ENCODE measurements at regions not wholly inside any gene's neighbourhood (a gene's known extent, or its start where the extent isn't known, plus 50 kb on each side); places are given as distances from the start of the nearest gene placed in this dataset.
"Not testable (repeated sequence)": the region's sequence is repeated elsewhere in the genome, so short reads cannot be mapped to it uniquely, and the experiment has no call there.

DNA sequence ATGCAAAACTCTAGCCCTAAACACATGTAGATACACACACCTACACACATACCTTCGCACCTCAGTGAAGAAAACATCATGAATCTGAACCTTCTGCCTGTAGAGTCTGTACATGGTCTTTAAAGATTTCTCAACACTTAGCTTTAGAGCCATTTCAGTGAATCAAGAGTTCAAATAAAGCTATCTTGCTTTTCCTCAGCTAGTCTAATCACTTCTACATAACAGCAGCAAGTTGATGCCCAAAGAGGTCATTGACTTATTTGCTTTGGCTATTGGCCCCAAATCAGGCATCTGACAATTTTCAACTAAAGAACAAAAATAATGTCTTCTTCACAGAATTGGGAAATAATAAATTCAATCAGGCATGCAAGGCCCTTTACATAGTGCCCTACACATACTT is 127.9 kb upstream of the SGCD start:
- no peaks in the 10 kb centered on the region for H3K9me3 Mint-ChIP-seq
- DNase-seq = no peak
- no peak overlapping the region for H3K4me3 Mint-ChIP-seq
- no peaks in the 10 kb centered on the region for H3K27me3 Mint-ChIP-seq
- H3K36me3 Mint-ChIP-seq (ENCODE audit: low read depth) = no peaks in the 10 kb centered on the region
- no peaks in the 10 kb centered on the region for H3K4me1 Mint-ChIP-seq
- H3K27ac Mint-ChIP-seq = no peak overlapping the region
- intact Hi-C loops (cut with micrococcal nuclease) = no loop called here

DNA sequence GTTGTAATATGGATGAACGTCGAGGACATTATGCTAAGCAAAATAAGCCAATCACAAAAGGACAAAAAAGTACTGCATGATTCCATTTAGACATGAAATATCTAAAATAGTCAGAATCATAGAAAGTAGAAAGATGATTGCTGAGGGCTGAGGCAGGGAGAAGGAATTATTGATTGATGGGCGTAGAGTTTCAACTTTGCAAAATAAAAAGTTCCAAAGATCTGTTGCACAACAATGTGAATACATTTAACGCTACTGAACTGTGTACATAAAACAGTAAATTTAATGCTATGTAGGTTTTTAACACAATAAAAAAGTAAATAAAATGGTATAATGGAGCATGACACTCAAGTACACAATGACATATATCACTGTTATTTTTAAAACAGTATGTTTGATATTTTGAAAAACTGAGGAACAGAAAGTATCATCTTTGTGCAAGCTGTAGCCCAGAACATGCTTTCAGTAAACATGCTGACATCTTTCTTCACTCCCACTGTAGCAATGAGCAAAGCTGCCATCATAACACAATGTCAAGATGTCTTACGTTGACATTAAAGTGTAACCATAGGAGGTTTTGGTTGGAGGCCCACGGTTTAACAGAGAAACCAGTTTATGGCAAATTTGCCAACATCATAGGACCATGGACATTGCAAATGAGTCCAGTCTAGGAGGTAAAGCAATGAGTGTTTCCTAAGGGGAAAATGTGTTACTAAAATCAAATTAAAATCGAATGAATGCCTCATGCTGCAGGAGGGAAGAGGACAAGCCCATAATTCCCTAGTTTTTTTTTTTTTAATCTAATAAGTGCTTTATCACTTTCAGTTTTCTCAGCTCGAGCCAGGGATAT is 125.8 kb upstream of the SGCD start:
- Mint-ChIP-seq H3K4me3 (no peak overlapping the region), H3K27ac (no peak overlapping the region), H3K36me3 (ENCODE audit: low read depth) (no peaks in the 10 kb centered on the region), H3K4me1 (no peaks in the 10 kb centered on the region), H3K9me3 (no peaks in the 10 kb centered on the region), H3K27me3 (no peaks in the 10 kb centered on the region)
- no peak for DNase-seq
- intact Hi-C loops (cut with micrococcal nuclease) = no loop called here

DNA sequence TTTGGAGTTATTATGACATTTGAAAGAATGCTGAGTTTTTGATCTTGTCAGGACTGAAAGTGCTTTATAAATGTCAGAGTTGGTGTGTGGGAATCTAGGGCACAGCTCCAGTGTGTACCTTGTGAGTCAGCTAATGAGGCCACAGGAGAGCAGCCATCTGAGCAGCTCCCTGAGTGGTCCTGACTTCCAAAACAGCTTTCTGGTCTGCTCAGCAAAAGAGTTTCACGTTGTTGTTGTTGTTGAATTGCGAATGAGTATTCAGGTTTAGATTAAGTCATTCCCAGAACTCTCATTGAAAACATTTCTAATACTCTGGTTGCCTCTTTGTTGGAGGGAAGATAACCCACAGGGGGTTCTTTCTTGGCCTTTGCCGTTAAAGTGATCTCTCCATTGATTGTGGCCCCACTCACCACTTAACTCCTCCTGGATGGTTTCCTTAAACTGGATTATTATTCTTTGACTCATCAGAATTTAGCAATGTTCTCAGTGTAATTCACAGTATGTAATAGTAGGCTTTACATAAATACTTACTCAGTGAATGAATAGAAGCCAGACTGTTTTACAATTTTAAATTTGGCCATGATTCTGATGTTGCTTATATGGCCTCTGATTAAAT is 125.1 kb upstream of the SGCD start:
- Mint-ChIP-seq H3K9me3 (no peaks in the 10 kb centered on the region), H3K36me3 (ENCODE audit: low read depth) (no peaks in the 10 kb centered on the region), H3K4me3 (no peak overlapping the region), H3K4me1 (no peaks in the 10 kb centered on the region), H3K27ac (no peak overlapping the region), H3K27me3 (no peaks in the 10 kb centered on the region)
- intact Hi-C loops (cut with micrococcal nuclease) = no loop called here
- no peak for DNase-seq

DNA sequence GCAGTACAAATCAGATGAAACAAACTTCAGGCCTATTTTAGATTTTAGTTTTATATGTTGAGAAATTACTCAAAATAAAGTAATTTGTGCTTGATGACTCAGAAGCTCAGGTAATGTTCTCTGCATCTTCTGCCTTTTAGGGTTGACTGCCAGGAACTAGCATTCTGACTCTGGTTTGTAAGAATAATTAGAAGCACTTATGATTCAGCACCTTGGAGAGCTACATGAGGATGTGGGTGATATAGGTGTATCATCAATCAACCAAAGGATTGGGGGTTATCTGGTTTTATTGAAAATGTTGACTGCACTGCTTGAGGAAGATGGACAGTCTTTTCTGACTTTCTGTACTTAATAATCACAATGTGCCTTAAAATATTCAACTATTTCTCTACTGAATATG is 118.7 kb upstream of the SGCD start:
- intact Hi-C loops (cut with micrococcal nuclease) = no loop called here
- H3K36me3 Mint-ChIP-seq (ENCODE audit: low read depth) = no peaks in the 10 kb centered on the region
- H3K4me3 Mint-ChIP-seq = no peak overlapping the region
- peak; percentile 55 for DNase-seq
- H3K27ac Mint-ChIP-seq = no peak overlapping the region
- no peaks in the 10 kb centered on the region for H3K27me3 Mint-ChIP-seq
- no peaks in the 10 kb centered on the region for H3K4me1 Mint-ChIP-seq
- H3K9me3 Mint-ChIP-seq = no peaks in the 10 kb centered on the region

DNA sequence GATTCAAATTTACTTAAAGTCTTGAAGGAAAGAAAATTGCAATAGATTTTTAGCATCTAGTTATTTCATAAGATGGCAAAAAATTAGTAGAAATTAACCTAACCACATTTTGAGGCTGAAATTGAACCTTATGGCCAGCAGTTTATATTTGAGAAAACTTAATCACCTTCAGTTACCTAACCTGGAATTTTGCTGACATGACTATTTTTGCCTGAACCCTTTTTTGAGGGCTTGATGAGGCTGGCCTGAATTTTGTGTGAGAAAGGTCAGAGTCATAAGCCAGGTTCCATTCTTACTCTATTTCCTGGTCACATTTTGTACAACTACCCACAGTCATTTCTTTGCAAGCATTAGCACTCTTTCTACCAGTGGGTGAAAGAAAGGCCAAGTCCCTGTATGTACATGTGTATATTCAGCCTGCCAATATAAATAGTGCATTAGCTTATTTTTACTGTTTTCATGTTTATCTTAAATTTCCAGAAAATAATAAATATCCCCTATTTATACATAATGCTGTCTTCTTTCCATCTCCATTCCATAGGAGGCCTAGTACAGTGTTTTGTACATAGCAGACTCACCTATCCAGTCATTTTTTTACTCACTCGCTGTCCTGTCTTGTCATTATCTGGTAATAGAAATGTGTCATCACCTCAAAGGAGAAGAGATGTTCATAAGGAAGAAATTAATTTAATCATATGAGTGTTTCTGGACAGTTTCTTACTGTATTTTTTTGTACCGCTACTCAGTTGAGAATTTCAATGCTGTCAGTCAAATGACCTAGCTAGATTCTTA is 108.4 kb upstream of the SGCD start:
- H3K36me3 Mint-ChIP-seq (ENCODE audit: low read depth) = no peaks in the 10 kb centered on the region
- no peak overlapping the region for H3K27ac Mint-ChIP-seq
- H3K9me3 Mint-ChIP-seq = no peaks in the 10 kb centered on the region
- peaks cover 2% of the 10 kb centered on the region for H3K27me3 Mint-ChIP-seq
- DNase-seq = no peak
- intact Hi-C loops (cut with micrococcal nuclease) = no loop called here
- H3K4me1 Mint-ChIP-seq = no peaks in the 10 kb centered on the region
- no peak overlapping the region for H3K4me3 Mint-ChIP-seq

DNA sequence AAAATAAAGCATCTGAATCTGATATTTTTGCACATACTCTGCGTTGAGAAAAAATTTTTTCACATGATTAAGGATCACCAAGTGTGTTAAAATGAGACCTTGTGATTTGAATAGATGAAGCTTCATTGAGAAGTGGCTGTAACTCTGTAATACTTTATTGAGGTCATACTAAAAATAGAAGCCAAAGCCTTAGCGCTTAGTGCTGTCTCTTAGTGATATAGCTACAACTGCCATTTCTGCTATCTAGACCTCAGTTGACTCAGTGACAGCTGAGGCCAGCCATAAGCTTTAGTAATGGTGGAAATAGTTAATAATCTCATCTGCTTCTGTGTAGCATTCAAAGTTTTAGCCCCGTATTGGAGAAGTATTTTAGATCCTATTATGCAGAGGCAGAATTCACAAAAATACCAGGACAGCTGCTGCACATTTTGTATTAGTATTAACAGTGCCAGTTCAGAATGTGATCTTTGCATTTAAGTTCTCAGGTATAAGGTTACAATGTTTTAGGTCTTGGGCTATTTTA is 107.4 kb upstream of the SGCD start:
- Mint-ChIP-seq H3K4me1 (no peaks in the 10 kb centered on the region), H3K27me3 (peaks cover 2% of the 10 kb centered on the region), H3K9me3 (no peaks in the 10 kb centered on the region), H3K27ac (no peak overlapping the region), H3K4me3 (no peak overlapping the region), H3K36me3 (ENCODE audit: low read depth) (no peaks in the 10 kb centered on the region)
- no peak for DNase-seq
- intact Hi-C loops (cut with micrococcal nuclease) = no loop called here

DNA sequence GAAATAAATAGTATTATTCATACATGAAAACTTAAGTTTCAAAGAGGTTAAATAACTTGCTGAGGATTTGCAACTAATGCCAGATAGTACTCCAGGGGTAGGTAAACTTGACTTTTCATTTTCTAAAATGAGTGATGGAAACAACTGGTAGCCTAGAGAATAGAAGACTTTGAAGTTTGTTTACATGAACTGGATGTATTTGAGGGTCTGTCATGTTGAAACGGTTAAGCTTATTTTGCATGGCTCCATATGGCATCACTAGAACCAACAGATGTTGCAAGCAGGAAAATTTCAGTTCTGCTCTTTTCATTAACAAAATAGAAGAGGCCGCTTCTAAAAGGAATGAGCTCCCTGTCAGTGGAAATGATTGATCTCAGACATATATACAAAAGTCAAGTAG is 105.1 kb upstream of the SGCD start:
- Mint-ChIP-seq H3K27ac (no peak overlapping the region), H3K36me3 (ENCODE audit: low read depth) (no peaks in the 10 kb centered on the region), H3K9me3 (no peaks in the 10 kb centered on the region), H3K4me1 (no peaks in the 10 kb centered on the region), H3K4me3 (no peak overlapping the region), H3K27me3 (peaks cover 2% of the 10 kb centered on the region)
- intact Hi-C loops (cut with micrococcal nuclease) = no loop called here
- no peak for DNase-seq

DNA sequence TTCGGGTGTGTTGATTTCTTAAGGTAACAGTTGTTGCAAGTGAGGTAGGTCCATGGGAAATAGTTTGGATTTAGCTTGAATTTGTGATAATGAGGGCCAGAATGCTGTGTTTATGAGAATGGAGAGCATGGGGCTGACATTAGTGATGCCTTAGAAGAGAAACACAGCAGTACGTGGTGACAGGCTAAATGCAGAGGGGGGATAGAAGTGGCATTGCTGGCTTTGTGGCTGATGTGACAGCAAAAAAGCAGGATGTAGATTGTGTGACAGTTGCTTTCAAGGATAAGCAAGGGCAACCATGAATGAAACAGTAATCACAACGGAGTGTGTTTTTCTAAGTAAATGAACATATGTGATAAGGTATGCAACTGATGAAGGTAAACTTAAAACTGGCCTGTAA is 103.4 kb upstream of the SGCD start:
- no peaks in the 10 kb centered on the region for H3K4me1 Mint-ChIP-seq

DNA sequence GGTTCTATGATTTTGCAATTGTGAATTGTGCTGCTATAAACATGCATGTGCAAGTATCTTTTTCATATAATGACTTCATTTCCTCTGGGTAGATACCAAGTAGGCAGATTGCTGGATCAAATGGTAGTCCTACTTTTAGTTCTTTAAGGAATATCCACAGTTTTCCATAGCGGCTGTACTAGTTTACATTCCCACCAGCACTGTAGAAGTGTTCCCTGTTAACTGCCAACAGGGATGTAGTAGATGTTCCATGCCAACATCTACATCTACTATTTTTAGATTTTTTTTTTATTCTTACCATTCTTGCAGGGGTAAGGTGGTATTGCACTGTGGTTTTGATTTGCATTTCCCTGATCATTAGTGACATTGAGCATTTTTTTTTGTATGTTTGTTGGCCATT is 100.5 kb upstream of the SGCD start:
- H3K9me3 Mint-ChIP-seq; H3K4me3 Mint-ChIP-seq; H3K27me3 Mint-ChIP-seq; H3K4me1 Mint-ChIP-seq; intact Hi-C loops (cut with micrococcal nuclease); DNase-seq; H3K36me3 Mint-ChIP-seq (ENCODE audit: low read depth); H3K27ac Mint-ChIP-seq: not testable (repeated sequence)

More for the DNA sequence above, 103.4 kb upstream of the SGCD start:
- peaks cover 2% of the 10 kb centered on the region for H3K27me3 Mint-ChIP-seq
- no peak overlapping the region for H3K4me3 Mint-ChIP-seq
- no peak overlapping the region for H3K27ac Mint-ChIP-seq
- intact Hi-C loops (cut with micrococcal nuclease) = no loop called here
- no peaks in the 10 kb centered on the region for H3K9me3 Mint-ChIP-seq
- DNase-seq = no peak
- H3K36me3 Mint-ChIP-seq (ENCODE audit: low read depth) = no peaks in the 10 kb centered on the region

DNA sequence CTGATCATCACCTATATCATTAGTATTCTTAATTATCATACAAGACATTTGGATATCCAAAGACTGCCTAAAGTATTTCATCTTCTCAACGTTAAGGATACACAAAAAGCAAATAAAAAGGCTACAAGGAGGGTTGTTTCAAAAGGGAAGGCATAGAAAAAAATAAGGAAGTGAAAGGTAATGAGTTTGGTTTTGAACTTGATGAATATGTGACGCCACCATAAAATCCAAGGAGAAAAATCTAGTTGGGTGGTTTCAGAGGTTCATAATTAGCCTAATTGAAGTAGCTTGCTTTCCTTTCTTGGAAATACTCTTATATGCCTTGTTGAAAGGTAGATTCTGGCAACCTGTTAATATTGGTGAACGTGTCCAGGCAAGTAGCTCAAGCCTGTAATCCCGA is 96.1 kb upstream of the SGCD start:
- H3K4me1 Mint-ChIP-seq = no peaks in the 10 kb centered on the region
- no peak for DNase-seq
- no peak overlapping the region for H3K4me3 Mint-ChIP-seq
- H3K9me3 Mint-ChIP-seq = no peaks in the 10 kb centered on the region
- intact Hi-C loops (cut with micrococcal nuclease) = no loop called here
- no peak overlapping the region for H3K27ac Mint-ChIP-seq
- peaks cover 1% of the 10 kb centered on the region for H3K27me3 Mint-ChIP-seq
- no peaks in the 10 kb centered on the region for H3K36me3 Mint-ChIP-seq (ENCODE audit: low read depth)

DNA sequence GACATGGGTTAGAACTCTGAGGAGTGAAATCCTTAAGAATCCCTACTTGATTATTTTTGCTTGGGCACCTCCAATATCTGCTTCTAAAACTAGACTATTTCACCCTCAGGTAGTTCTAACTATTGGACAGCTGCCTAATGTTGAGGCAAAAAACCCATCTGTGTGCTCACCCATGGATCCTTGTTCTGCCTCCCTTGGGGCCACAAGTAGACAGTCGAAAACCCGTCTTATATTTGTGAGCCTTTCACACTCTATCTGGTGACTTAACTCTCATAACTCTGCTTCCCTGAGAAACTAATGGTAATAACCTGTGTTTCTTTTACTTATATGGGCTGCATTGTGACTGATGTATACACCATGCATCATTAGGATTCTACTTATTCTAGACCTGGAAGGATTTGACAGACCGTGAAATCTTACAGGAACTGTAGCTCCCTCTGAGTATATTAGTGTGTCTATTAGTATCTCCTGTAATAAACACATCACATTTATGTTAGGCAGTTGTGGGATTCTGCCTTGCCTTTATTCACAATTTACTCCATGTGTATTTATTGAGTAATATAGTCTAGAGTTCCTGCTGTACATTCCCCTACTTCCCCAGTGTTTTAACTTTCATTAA is 94.6 kb upstream of the SGCD start:
- Mint-ChIP-seq H3K9me3 (no peaks in the 10 kb centered on the region), H3K27ac (no peak overlapping the region), H3K4me1 (no peaks in the 10 kb centered on the region), H3K36me3 (ENCODE audit: low read depth) (no peaks in the 10 kb centered on the region), H3K27me3 (peaks cover 1% of the 10 kb centered on the region), H3K4me3 (no peak overlapping the region)
- DNase-seq = no peak
- intact Hi-C loops (cut with micrococcal nuclease) = no loop called here

DNA sequence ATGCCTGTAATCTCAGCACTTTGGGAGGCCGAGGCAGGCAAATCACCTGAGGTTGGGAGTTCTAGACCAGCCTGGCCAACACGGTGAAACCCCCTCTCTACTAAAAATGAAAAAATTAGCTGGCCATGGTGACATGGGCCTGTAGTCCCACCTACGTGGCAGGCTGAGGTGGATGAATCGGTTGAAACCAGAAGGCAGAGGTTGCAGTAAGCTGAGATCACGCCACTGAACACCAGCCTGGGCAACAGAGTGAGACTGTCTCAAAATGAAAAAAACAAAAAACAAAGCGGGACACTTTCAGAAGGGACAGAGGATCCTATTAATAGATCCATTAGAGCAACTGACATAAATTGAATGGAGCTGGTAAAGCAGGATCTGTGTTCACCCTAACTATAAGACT is 89.6 kb upstream of the SGCD start:
- H3K4me1 Mint-ChIP-seq = no peaks in the 10 kb centered on the region
- DNase-seq = no peak
- no peak overlapping the region for H3K4me3 Mint-ChIP-seq
- peaks cover 4% of the 10 kb centered on the region for H3K27me3 Mint-ChIP-seq
- no peaks in the 10 kb centered on the region for H3K9me3 Mint-ChIP-seq
- intact Hi-C loops (cut with micrococcal nuclease) = no loop called here
- H3K36me3 Mint-ChIP-seq (ENCODE audit: low read depth) = no peaks in the 10 kb centered on the region
- no peak overlapping the region for H3K27ac Mint-ChIP-seq

DNA sequence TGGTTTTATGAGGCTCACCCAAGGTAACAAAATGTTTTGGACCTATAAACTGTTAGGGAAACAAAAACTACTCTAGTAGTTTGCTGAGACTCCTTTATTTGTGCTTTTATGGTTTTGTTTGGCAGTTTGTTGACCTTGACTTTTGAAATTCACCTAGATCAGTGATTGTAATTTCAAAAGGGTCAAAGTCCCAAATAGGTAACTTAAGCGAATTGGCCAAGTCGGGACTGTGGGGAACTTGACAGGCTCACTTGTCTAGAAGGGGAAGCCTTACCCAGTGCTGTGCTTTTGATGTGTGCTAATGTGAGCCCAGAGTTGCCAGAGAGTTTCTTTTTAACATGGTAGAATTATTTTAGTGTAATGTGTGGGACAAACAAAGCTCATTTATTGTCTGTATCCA is 87.2 kb upstream of the SGCD start:
- H3K9me3 Mint-ChIP-seq = no peaks in the 10 kb centered on the region
- H3K36me3 Mint-ChIP-seq (ENCODE audit: low read depth) = no peaks in the 10 kb centered on the region
- no peak overlapping the region for H3K27ac Mint-ChIP-seq
- intact Hi-C loops (cut with micrococcal nuclease) = no loop called here
- peaks cover 3% of the 10 kb centered on the region for H3K27me3 Mint-ChIP-seq
- H3K4me3 Mint-ChIP-seq = no peak overlapping the region
- no peaks in the 10 kb centered on the region for H3K4me1 Mint-ChIP-seq
- DNase-seq = no peak

DNA sequence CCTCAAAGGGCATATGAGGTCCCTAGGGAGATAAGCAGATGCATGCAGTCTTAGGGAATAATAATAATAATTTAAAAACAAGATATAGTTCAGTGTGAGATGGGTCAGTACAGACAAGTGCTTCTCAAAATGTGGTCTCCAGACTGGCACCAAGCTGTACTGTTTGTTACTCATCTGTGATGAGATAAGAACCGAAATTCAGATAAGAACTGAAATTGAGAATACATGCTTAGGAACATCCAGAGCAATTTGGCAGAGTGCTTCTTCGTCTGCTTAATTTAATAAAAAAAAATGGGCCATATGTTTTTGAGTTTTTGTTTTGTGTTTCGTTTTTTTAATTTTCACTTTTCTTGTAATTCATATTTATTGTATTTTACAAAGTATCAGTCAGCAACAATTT is 86.5 kb upstream of the SGCD start:
- H3K9me3 Mint-ChIP-seq = no peaks in the 10 kb centered on the region
- H3K4me1 Mint-ChIP-seq = no peaks in the 10 kb centered on the region
- no peak overlapping the region for H3K4me3 Mint-ChIP-seq
- DNase-seq = no peak
- H3K27ac Mint-ChIP-seq = no peak overlapping the region
- peaks cover 3% of the 10 kb centered on the region for H3K27me3 Mint-ChIP-seq
- no peaks in the 10 kb centered on the region for H3K36me3 Mint-ChIP-seq (ENCODE audit: low read depth)
- intact Hi-C loops (cut with micrococcal nuclease) = no loop called here
